ENCODE measurements at regions not wholly inside any gene's neighbourhood (a gene's known extent, or its start where the extent isn't known, plus 50 kb on each side); places are given as distances from the start of the nearest gene placed in this dataset.

DNA sequence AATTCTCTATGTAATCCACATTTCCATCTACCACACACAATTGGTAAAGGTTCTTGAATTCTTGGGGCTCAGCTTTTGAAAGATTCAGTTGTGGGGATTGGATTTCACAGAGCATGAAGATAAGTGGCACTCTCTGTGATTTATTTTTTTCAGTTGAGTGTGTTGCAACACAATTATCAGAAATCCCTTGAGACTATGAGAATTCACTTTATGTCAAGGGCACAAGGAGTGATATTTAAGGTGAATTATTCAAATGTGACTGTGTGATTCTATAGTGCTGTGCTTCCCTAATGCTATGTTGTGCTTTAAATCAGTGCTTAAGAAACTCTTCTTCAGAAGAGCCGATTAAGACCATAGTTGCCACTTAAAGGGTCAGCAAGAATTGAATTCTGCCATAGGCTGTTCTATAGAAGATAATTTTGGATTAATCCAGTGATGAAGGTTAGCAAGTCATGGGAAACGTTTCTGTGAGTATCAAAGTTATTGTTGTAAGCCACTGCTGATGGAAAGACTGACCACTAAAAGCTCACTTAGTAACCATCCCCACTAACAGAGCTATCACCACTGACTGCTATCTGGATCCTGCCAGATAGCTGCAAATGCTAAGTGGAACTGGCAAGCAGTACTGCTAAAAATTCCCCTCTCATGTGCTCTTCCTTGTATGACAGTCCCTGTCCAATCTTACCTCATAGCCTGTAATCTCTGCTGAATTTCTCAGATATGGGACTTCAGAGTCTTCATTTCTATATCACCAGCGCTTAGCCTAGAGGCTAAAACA is 134.0 kb upstream of the SEMA3D start:
- H3K4me1 ChIP-seq (ENCODE audit: control insufficient read depth, extremely low read depth, insufficient read depth, low read length): no peaks in the 10 kb centered on the region
- no peak overlapping the region for H3K27ac ChIP-seq (ENCODE audit: insufficient read depth, low read length)
- no peaks in the 10 kb centered on the region for H3K36me3 ChIP-seq (ENCODE audit: control insufficient read depth, insufficient read depth, low read length)
- no peak for DNase-seq (ENCODE audit: low read depth in 2 of 2)
- no peak overlapping the region for H3K4me2 ChIP-seq (ENCODE audit: extremely low read depth, insufficient read depth, low read length)
- TF ChIP-seq EZH2 (IDR thresholded peaks at IDR 0.05; ENCODE audit: low read length, missing control alignments): no peak
- TF ChIP-seq, protein P1, sequence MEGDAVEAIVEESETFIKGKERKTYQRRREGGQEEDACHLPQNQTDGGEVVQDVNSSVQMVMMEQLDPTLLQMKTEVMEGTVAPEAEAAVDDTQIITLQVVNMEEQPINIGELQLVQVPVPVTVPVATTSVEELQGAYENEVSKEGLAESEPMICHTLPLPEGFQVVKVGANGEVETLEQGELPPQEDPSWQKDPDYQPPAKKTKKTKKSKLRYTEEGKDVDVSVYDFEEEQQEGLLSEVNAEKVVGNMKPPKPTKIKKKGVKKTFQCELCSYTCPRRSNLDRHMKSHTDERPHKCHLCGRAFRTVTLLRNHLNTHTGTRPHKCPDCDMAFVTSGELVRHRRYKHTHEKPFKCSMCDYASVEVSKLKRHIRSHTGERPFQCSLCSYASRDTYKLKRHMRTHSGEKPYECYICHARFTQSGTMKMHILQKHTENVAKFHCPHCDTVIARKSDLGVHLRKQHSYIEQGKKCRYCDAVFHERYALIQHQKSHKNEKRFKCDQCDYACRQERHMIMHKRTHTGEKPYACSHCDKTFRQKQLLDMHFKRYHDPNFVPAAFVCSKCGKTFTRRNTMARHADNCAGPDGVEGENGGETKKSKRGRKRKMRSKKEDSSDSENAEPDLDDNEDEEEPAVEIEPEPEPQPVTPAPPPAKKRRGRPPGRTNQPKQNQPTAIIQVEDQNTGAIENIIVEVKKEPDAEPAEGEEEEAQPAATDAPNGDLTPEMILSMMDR (conservative IDR thresholded peaks at IDR 0.05 in 1 of 2, IDR thresholded peaks at IDR 0.05 in 1 of 2; ENCODE audit: low read depth in 1 of 2, low read length in 2 of 2): no peak
- no peaks in the 10 kb centered on the region for H4K20me1 ChIP-seq (ENCODE audit: control insufficient read depth, extremely low read depth, insufficient read depth, low read length)
- H3K79me2 ChIP-seq (ENCODE audit: control insufficient read depth, insufficient read depth, low read length): no peaks in the 10 kb centered on the region
- no peak overlapping the region for H3K4me3 ChIP-seq (replicated peaks in 1 of 4; ENCODE audit: control extremely low read depth in 1 of 4, insufficient read depth in 1 of 4, low read depth in 3 of 4, low read length in 4 of 4)
- H3K9ac ChIP-seq (ENCODE audit: insufficient read depth, low read length): no peak overlapping the region
- H2AFZ ChIP-seq (ENCODE audit: low read length): no peak overlapping the region
- no peaks in the 10 kb centered on the region for H3K9me3 ChIP-seq (ENCODE audit: control insufficient read depth, insufficient read depth, low read depth, low read length)
- no peaks in the 10 kb centered on the region for H3K27me3 ChIP-seq (ENCODE audit: control insufficient read depth, insufficient read depth, low read length)

DNA sequence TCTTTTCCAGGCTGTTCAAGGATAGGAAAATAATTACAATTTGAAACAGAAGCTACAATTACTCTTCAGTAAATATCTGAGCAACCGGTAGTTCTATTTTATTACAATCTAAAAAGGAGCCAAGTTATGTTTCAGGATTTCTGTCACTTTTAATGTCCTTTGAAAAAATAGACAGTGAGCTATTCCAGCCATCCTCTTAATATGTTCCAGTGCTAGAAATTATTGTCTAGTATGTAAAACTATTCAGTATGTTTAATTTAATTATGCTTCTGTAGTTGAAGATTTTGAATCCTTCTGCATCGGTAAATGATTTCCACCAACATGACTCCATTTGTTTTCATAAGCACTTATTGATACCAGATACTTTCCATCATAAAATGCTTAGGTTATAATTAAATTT is 129.6 kb upstream of the SEMA3D start:
- Histone ChIP-seq H2AFZ (ENCODE audit: low read length) (no peak overlapping the region), H3K79me2 (ENCODE audit: control insufficient read depth, insufficient read depth, low read length) (no peaks in the 10 kb centered on the region), H4K20me1 (ENCODE audit: control insufficient read depth, extremely low read depth, insufficient read depth, low read length) (no peaks in the 10 kb centered on the region), H3K27ac (ENCODE audit: insufficient read depth, low read length) (no peak overlapping the region), H3K4me2 (ENCODE audit: extremely low read depth, insufficient read depth, low read length) (no peak overlapping the region), H3K27me3 (ENCODE audit: control insufficient read depth, insufficient read depth, low read length) (no peaks in the 10 kb centered on the region), H3K9ac (ENCODE audit: insufficient read depth, low read length) (no peak overlapping the region), H3K36me3 (ENCODE audit: control insufficient read depth, insufficient read depth, low read length) (no peaks in the 10 kb centered on the region), H3K9me3 (ENCODE audit: control insufficient read depth, insufficient read depth, low read depth, low read length) (no peaks in the 10 kb centered on the region), H3K4me1 (ENCODE audit: control insufficient read depth, extremely low read depth, insufficient read depth, low read length) (no peaks in the 10 kb centered on the region), H3K4me3 (replicated peaks in 1 of 4; ENCODE audit: control extremely low read depth in 1 of 4, insufficient read depth in 1 of 4, low read depth in 3 of 4, low read length in 4 of 4) (no peak overlapping the region)
- DNase-seq (ENCODE audit: low read depth in 2 of 2): no peak
- TF ChIP-seq, protein P1 (conservative IDR thresholded peaks at IDR 0.05 in 1 of 2, IDR thresholded peaks at IDR 0.05 in 1 of 2; ENCODE audit: low read depth in 1 of 2, low read length in 2 of 2): no peak
- no peak for TF ChIP-seq EZH2 (IDR thresholded peaks at IDR 0.05; ENCODE audit: low read length, missing control alignments)

DNA sequence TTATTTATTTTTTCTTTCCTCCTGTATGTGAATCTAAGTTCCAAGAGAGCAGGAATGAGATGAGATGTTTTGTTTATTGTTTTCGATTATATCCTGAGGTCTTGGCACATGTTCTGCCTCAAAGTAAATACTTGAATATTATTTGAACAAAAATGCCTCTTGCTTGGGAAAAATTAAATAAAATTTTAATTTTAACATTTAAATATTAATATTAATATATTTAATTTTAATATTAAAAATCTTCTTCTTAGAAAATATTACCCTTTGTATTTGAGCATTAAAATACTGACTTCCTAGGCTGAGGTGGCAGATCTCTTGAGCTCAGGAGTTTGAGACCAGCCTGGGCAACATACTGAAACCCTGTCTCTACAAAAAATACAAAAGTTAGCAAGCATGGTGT is 123.4 kb upstream of the SEMA3D start:
- no peaks in the 10 kb centered on the region for H3K27me3 ChIP-seq (ENCODE audit: control insufficient read depth, insufficient read depth, low read length)
- TF ChIP-seq, protein P1 (conservative IDR thresholded peaks at IDR 0.05 in 1 of 2, IDR thresholded peaks at IDR 0.05 in 1 of 2; ENCODE audit: low read depth in 1 of 2, low read length in 2 of 2): no peak
- TF ChIP-seq EZH2 (IDR thresholded peaks at IDR 0.05; ENCODE audit: low read length, missing control alignments): no peak
- H3K36me3 ChIP-seq (ENCODE audit: control insufficient read depth, insufficient read depth, low read length): no peaks in the 10 kb centered on the region
- no peak overlapping the region for H3K27ac ChIP-seq (ENCODE audit: insufficient read depth, low read length)
- H3K4me2 ChIP-seq (ENCODE audit: extremely low read depth, insufficient read depth, low read length): no peak overlapping the region
- H2AFZ ChIP-seq (ENCODE audit: low read length): no peak overlapping the region
- no peak for DNase-seq (ENCODE audit: low read depth in 2 of 2)
- no peaks in the 10 kb centered on the region for H3K9me3 ChIP-seq (ENCODE audit: control insufficient read depth, insufficient read depth, low read depth, low read length)
- no peaks in the 10 kb centered on the region for H3K4me1 ChIP-seq (ENCODE audit: control insufficient read depth, extremely low read depth, insufficient read depth, low read length)
- H3K4me3 ChIP-seq (replicated peaks in 1 of 4; ENCODE audit: control extremely low read depth in 1 of 4, insufficient read depth in 1 of 4, low read depth in 3 of 4, low read length in 4 of 4): no peak overlapping the region
- H3K9ac ChIP-seq (ENCODE audit: insufficient read depth, low read length): no peak overlapping the region
- no peaks in the 10 kb centered on the region for H3K79me2 ChIP-seq (ENCODE audit: control insufficient read depth, insufficient read depth, low read length)
- H4K20me1 ChIP-seq (ENCODE audit: control insufficient read depth, extremely low read depth, insufficient read depth, low read length): no peaks in the 10 kb centered on the region
